ENCODE measurements at regions not wholly inside any gene's neighbourhood (a gene's known extent, or its start where the extent isn't known, plus 50 kb on each side); places are given as distances from the start of the nearest gene placed in this dataset.

- no peak for ATAC-seq
- Histone ChIP-seq H3K4me3 (no peak overlapping the region), H3K9me3 (no peaks in the 10 kb centered on the region), H3K27ac (no peak overlapping the region), H3K36me3 (replicated peaks in 1 of 2; ENCODE audit: insufficient read depth in 1 of 2, low read depth in 2 of 2) (no peaks in the 10 kb centered on the region), H3K4me1 (no peaks in the 10 kb centered on the region), H3K27me3 (no peaks in the 10 kb centered on the region)
- no peak for DNase-seq
- TF ChIP-seq, protein P1, sequence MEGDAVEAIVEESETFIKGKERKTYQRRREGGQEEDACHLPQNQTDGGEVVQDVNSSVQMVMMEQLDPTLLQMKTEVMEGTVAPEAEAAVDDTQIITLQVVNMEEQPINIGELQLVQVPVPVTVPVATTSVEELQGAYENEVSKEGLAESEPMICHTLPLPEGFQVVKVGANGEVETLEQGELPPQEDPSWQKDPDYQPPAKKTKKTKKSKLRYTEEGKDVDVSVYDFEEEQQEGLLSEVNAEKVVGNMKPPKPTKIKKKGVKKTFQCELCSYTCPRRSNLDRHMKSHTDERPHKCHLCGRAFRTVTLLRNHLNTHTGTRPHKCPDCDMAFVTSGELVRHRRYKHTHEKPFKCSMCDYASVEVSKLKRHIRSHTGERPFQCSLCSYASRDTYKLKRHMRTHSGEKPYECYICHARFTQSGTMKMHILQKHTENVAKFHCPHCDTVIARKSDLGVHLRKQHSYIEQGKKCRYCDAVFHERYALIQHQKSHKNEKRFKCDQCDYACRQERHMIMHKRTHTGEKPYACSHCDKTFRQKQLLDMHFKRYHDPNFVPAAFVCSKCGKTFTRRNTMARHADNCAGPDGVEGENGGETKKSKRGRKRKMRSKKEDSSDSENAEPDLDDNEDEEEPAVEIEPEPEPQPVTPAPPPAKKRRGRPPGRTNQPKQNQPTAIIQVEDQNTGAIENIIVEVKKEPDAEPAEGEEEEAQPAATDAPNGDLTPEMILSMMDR (IDR thresholded peaks at IDR 0.05) = no peak
- TF ChIP-seq POLR2A (IDR thresholded peaks at IDR 0.05) = no peak
- intact Hi-C loops (cut with DNase I) = no loop called here
Observed at GRCh38 chr18:67282796-67283195, 233.7 kb downstream of the DSEL start.

DNA sequence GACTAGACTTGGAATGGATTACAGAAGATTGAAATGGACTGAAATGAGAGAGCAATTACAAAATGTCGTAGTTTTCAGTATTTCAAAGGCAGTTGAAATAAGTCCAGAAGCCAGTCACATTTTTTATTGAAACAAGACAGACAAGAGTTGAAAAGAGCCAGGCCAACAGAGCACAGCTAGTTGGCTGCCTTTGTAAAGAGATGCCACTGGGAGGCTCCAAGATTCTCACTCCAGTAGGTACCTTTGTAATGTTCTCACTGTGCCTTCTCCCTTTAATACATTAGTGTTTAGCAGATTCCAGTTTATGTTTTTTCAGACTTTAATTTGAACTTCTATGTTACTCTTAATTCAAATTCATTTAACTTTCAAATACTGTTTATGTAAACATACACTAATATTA, 234.8 kb downstream of the DSEL start:
- no peaks in the 10 kb centered on the region for H3K27me3 ChIP-seq
- no peaks in the 10 kb centered on the region for H3K4me1 ChIP-seq
- no peak overlapping the region for H3K27ac ChIP-seq
- ATAC-seq (no peak), DNase-seq (no peak)
- H3K9me3 ChIP-seq = no peaks in the 10 kb centered on the region
- H3K4me3 ChIP-seq = no peak overlapping the region
- intact Hi-C loops (cut with DNase I) = no loop called here
- TF ChIP-seq, protein P1 (IDR thresholded peaks at IDR 0.05) = no peak
- no peak for TF ChIP-seq POLR2A (IDR thresholded peaks at IDR 0.05)
- H3K36me3 ChIP-seq (replicated peaks in 1 of 2; ENCODE audit: insufficient read depth in 1 of 2, low read depth in 2 of 2) = no peaks in the 10 kb centered on the region
- WGBS, 2 donors = 49 to 56% methylated on average over 1 of the region's 1 CpG

GRCh38 chr18:67280486-67281242, 235.9 kb downstream of the DSEL start:
- no peaks in the 10 kb centered on the region for H3K36me3 ChIP-seq (replicated peaks in 1 of 2; ENCODE audit: insufficient read depth in 1 of 2, low read depth in 2 of 2)
- H3K27me3 ChIP-seq = no peaks in the 10 kb centered on the region
- no peak overlapping the region for H3K4me3 ChIP-seq
- DNase-seq = no peak
- intact Hi-C loops (cut with DNase I) = no loop called here
- H3K27ac ChIP-seq = no peak overlapping the region
- H3K9me3 ChIP-seq = no peaks in the 10 kb centered on the region
- WGBS, 2 donors = 58 to 59% methylated on average over 5 of the region's 5 CpGs
- no peak for TF ChIP-seq POLR2A (IDR thresholded peaks at IDR 0.05)
- TF ChIP-seq, protein P1 (IDR thresholded peaks at IDR 0.05) = no peak
- ATAC-seq = no peak
- H3K4me1 ChIP-seq = no peaks in the 10 kb centered on the region

- Histone ChIP-seq H3K36me3 (replicated peaks in 1 of 2; ENCODE audit: insufficient read depth in 1 of 2, low read depth in 2 of 2) (no peaks in the 10 kb centered on the region), H3K4me3 (no peak overlapping the region), H3K27ac (no peak overlapping the region), H3K9me3 (no peaks in the 10 kb centered on the region), H3K27me3 (no peaks in the 10 kb centered on the region), H3K4me1 (no peaks in the 10 kb centered on the region)
- TF ChIP-seq POLR2A (IDR thresholded peaks at IDR 0.05) = no peak
- TF ChIP-seq, protein P1 (IDR thresholded peaks at IDR 0.05) = no peak
- no peak for DNase-seq
- intact Hi-C loops (cut with DNase I) = no loop called here
- no peak for ATAC-seq
- WGBS, 2 donors = 36 to 41% methylated on average over 3 of the region's 3 CpGs
Observed at GRCh38 chr18:67279988-67280387, 236.5 kb downstream of the DSEL start.

DNA sequence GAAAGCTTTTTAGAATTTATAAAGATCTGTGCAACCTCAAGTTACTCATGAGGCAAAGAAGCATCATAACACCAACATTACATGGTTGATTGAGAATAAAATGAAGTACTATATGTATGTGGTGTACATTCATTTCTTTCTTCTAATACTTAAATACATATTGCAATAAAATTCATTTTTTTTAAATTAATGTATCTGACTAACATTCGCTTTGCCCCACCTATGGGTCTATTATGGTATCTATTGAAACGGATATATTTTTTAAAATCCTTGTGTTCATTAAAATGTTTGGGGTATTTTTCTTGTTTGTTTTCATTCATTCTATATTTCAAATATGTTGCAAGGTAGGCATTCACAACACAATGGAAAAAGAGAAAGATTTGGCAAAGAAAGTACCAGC, 237.5 kb downstream of the DSEL start:
- intact Hi-C loops (cut with DNase I) = no loop called here
- no peaks in the 10 kb centered on the region for H3K36me3 ChIP-seq (replicated peaks in 1 of 2; ENCODE audit: insufficient read depth in 1 of 2, low read depth in 2 of 2)
- H3K27ac ChIP-seq = no peak overlapping the region
- H3K4me1 ChIP-seq = no peaks in the 10 kb centered on the region
- no peak for TF ChIP-seq POLR2A (IDR thresholded peaks at IDR 0.05)
- TF ChIP-seq, protein P1 (IDR thresholded peaks at IDR 0.05) = no peak
- ATAC-seq (no peak), DNase-seq (no peak)
- H3K4me3 ChIP-seq = no peak overlapping the region
- H3K27me3 ChIP-seq = no peaks in the 10 kb centered on the region
- H3K9me3 ChIP-seq = no peaks in the 10 kb centered on the region
- 62 to 64% methylated on average over 2 of the region's 2 CpGs for WGBS, 2 donors
